PC-9 (cell line): ENCODE measurements at regions not wholly inside any gene's neighbourhood (a gene's known extent, or its start where the extent isn't known, plus 50 kb on each side); places are given as distances from the start of the nearest gene placed in this dataset.
"Not testable (repeated sequence)": the region's sequence is repeated elsewhere in the genome, so short reads cannot be mapped to it uniquely, and the experiment has no call there.

Source experiments
- BruUV-seq: library from RNA; stranded (reverse); fragments of 400-500 nt; replicated peaks from 2 replicates; lab custom pipeline; 2021; lab: Mats Ljungman, UMichigan
- CTCF ChIA-PET: fragments of 300-600 bp; sonication (Branson Sonifier 250); formaldehyde crosslinking; loops from one replicate; lab custom pipeline; 2022; ENCODE audit warnings: antibody characterized with exemption; lab: Charles Lee
- POLR2A ChIA-PET: fragments of 300-600 bp; sonication (Branson Sonifier 250); formaldehyde crosslinking; loops from one replicate; lab custom pipeline; 2022; ENCODE audit warnings: antibody characterized with exemption; ENCODE audit not compliant: unreplicated experiment; lab: Charles Lee
- DNase-seq, 2 experiments: peaks; one replicate each; pipeline versions ENCODE4 v3.0.0 to v3.0.0-alpha.2; 2015 to 2022; ENCODE audit warnings: mixed read lengths in 1 of 2
- H2AFZ ChIP-seq: fragments of 200-600 bp; sonication (generic); 2 replicates; pipeline ENCODE4 v1.8.1; 2017; ENCODE audit warnings: antibody characterized with exemption
- H3F3A ChIP-seq: fragments of 200-600 bp; sonication (generic); 2 replicates; pipeline ENCODE4 v1.8.1; 2017; ENCODE audit warnings: antibody characterized with exemption, mild to moderate bottlenecking, low read depth; ENCODE audit not compliant: insufficient read depth
- H3K27ac ChIP-seq: fragments of 200-600 bp; sonication (generic); 2 replicates; pipeline ENCODE4 v1.6.1; 2016; ENCODE audit warnings: mixed run types
- H3K27me3 ChIP-seq: fragments of 200-600 bp; sonication (generic); 2 replicates; pipeline ENCODE4 v1.6.1; 2016; ENCODE audit warnings: low read depth, mixed run types; ENCODE audit not compliant: insufficient read depth
- H3K36me3 ChIP-seq: fragments of 200-600 bp; sonication (generic); 2 replicates; pipeline ENCODE4 v1.6.1; 2016; ENCODE audit warnings: low read depth, mixed run types
- H3K4me1 ChIP-seq: fragments of 200-600 bp; sonication (generic); replicated peaks from 2 replicates; pipeline ENCODE4 v1.6.1; 2016; ENCODE audit warnings: mixed run types; ENCODE audit not compliant: insufficient read depth
- H3K4me2 ChIP-seq: fragments of 200-600 bp; sonication (generic); 2 replicates; pipeline ENCODE4 v1.6.1; 2017; ENCODE audit warnings: mixed run types
- H3K4me3 ChIP-seq: fragments of 200-600 bp; sonication (generic); 2 replicates; pipeline ENCODE4 v1.6.1; 2016; ENCODE audit warnings: mixed run types
- H3K79me2 ChIP-seq: fragments of 200-600 bp; sonication (generic); 2 replicates; pipeline ENCODE4 v1.6.1; 2017; ENCODE audit warnings: low read depth, mixed run types
- H3K9me2 ChIP-seq: fragments of 200-600 bp; sonication (generic); 2 replicates; pipeline ENCODE4 v1.8.1; 2017; ENCODE audit warnings: mild to moderate bottlenecking; ENCODE audit not compliant: insufficient read depth
- H3K9me3 ChIP-seq: fragments of 200-600 bp; sonication (generic); 2 replicates; pipeline ENCODE4 v1.8.1; 2016; ENCODE audit warnings: low read depth; ENCODE audit not compliant: insufficient read depth
- H4K20me1 ChIP-seq: fragments of 200-600 bp; sonication (generic); 2 replicates; pipeline ENCODE4 v1.8.1; 2017; ENCODE audit not compliant: insufficient read depth
- CTCF ChIP-seq: fragments of 200-600 bp; sonication (generic); conservative IDR thresholded peaks from 2 replicates; pipeline ENCODE4 v1.6.1; 2017; ENCODE audit warnings: mixed run types, antibody characterized with exemption, mild to moderate bottlenecking, moderate library complexity
- EZH2 ChIP-seq: fragments of 200-600 bp; sonication (generic); IDR thresholded peaks from 2 replicates; pipeline ENCODE4 v1.8.0; 2017; ENCODE audit warnings: antibody characterized with exemption, low read depth
- intact Hi-C: fragments of 100-400 bp; cut with micrococcal nuclease; formaldehyde crosslinking; loops from one replicate; pipeline ENCODE4 v1.10.0; 2022; ENCODE audit not compliant: unreplicated experiment

DNA sequence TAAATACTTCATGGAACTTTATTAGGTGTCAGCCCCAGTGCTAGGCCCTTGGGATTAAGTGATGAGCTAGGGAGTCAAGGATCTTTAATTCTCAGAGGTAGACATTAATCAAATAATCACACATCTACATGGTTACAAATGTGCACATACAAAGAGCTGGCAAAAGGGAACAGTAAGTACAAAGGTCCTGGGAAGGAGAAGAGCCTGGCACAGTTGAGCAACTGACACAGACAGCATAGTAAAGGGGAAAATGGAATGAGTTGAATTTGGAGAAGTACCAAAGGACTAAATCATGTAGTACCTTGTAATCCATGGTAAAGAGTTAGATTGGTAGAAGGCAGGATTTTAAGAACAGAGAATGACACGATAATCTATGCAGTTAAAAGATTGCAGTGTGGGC, 116.3 kb downstream of the APIP start:
- no peaks in the 10 kb centered on the region; the same call in 1 of the 2 replicates for H3K9me3 ChIP-seq
- no TSS peak for BruUV-seq
- H3K4me1 ChIP-seq: no peaks in the 10 kb centered on the region
- no peaks in the 10 kb centered on the region for H3K27me3 ChIP-seq
- POLR2A ChIA-PET: no interaction called here
- H4K20me1 ChIP-seq: no peaks in the 10 kb centered on the region
- TF ChIP-seq CTCF (no peak), EZH2 (no peak)
- H3K4me3 ChIP-seq: no peak overlapping the region
- no peak overlapping the region for H3K4me2 ChIP-seq
- CTCF ChIA-PET: no interaction called here
- no peak for DNase-seq
- H3K36me3 ChIP-seq: no peaks in the 10 kb centered on the region
- H3K9me2 ChIP-seq: no peaks in the 10 kb centered on the region
- no peak overlapping the region for H3K27ac ChIP-seq
- no peaks in the 10 kb centered on the region for H3K79me2 ChIP-seq
- H3F3A ChIP-seq: no peaks in the 10 kb centered on the region
- intact Hi-C loops: no loop called here
- H2AFZ ChIP-seq: no peak overlapping the region

- Histone ChIP-seq H2AFZ (no peak overlapping the region), H3K27me3 (no peaks in the 10 kb centered on the region), H3K9me2 (no peaks in the 10 kb centered on the region), H3K27ac (no peak overlapping the region), H3K79me2 (no peaks in the 10 kb centered on the region), H3K4me2 (no peak overlapping the region), H3K4me1 (no peaks in the 10 kb centered on the region), H3F3A (no peaks in the 10 kb centered on the region), H3K36me3 (no peaks in the 10 kb centered on the region), H3K9me3 (no peaks in the 10 kb centered on the region; the same call in 1 of the 2 replicates), H4K20me1 (no peaks in the 10 kb centered on the region), H3K4me3 (no peak overlapping the region)
- DNase-seq: no peak
- BruUV-seq: no TSS peak
- ChIA-PET POLR2A (no interaction called here), CTCF (no interaction called here)
- intact Hi-C loops: no loop called here
- TF ChIP-seq EZH2 (no peak), CTCF (no peak)
Measured at GRCh38 chr11:34798985-34799384, 117.2 kb downstream of the APIP start.

- H3K4me2 ChIP-seq, CTCF ChIA-PET, H3K36me3 ChIP-seq, H3F3A ChIP-seq, intact Hi-C loops, H3K27ac ChIP-seq, H3K27me3 ChIP-seq, H4K20me1 ChIP-seq, H3K4me1 ChIP-seq, H3K4me3 ChIP-seq, H2AFZ ChIP-seq, POLR2A ChIA-PET, BruUV-seq, H3K9me2 ChIP-seq, H3K9me3 ChIP-seq, H3K79me2 ChIP-seq, DNase-seq: not testable (repeated sequence)
Measured at GRCh38 chr11:34797497-34797896, 118.7 kb downstream of the APIP start.

- H3K79me2 ChIP-seq: no peaks in the 10 kb centered on the region
- no TSS peak for BruUV-seq
- H4K20me1 ChIP-seq: no peaks in the 10 kb centered on the region
- H3K4me3 ChIP-seq: no peak overlapping the region
- no peaks in the 10 kb centered on the region for H3K27me3 ChIP-seq
- no peak overlapping the region for H3K4me2 ChIP-seq
- no peaks in the 10 kb centered on the region for H3K9me2 ChIP-seq
- TF ChIP-seq CTCF (no peak), EZH2 (no peak)
- ChIA-PET POLR2A (interaction anchor here (0.6 kb wide), 1 partner anchor 89 kb away, joined by 5 read pairs; no protein-coding TSS in a partner anchor), CTCF (no interaction called here)
- H2AFZ ChIP-seq: no peak overlapping the region
- H3K27ac ChIP-seq: no peak overlapping the region
- no peaks in the 10 kb centered on the region; the same call in 1 of the 2 replicates for H3K9me3 ChIP-seq
- H3K4me1 ChIP-seq: no peaks in the 10 kb centered on the region
- H3K36me3 ChIP-seq: no peaks in the 10 kb centered on the region
- intact Hi-C loops: no loop called here
- DNase-seq: no peak
- H3F3A ChIP-seq: no peaks in the 10 kb centered on the region
Measured at GRCh38 chr11:34795641-34796040, 120.5 kb downstream of the APIP start.
